NCI-H128 (cell line): ENCODE measurements at regions not wholly inside any gene's neighbourhood (a gene's known extent, or its start where the extent isn't known, plus 50 kb on each side); places are given as distances from the start of the nearest gene placed in this dataset.
"Not testable (repeated sequence)": the region's sequence is repeated elsewhere in the genome, so short reads cannot be mapped to it uniquely, and the experiment has no call there.

ENCODE experiments used
- DNase-seq: peaks from one replicate; lab custom pipeline; 2025; ENCODE audit not compliant: unreplicated experiment; lab: John Stamatoyannopoulos, UW

DNA sequence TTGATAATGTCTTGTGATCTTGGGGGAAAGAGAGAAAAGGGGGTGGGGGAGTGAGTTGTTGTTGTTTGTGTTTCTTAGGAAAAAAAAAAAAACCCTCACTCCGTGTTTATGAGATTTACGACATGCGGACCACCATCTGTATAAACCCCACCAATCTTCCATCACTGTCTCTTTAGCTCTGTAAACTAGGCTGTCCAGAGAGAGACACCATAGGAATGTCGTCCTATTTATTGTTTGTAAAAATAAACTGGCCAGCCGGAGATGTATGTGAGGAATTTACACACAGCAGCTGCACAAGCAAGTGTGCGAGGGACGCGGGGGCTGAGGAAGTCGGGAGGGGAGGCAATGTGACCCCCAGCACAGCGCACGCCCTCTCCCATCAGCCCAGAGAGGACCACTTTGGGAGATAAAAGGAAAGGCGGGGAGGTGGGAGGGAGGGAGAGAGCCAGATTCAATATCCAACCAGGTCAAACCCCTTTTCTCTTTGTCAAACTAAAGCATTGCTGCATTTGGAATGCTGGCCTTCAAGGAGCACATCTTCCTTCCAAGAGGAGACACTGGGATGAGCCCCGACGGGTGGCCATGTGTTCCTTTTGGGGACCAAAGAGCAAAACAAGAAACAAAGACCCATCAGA is 136.2 kb upstream of the SALL1 start:
- no peak for DNase-seq

DNA sequence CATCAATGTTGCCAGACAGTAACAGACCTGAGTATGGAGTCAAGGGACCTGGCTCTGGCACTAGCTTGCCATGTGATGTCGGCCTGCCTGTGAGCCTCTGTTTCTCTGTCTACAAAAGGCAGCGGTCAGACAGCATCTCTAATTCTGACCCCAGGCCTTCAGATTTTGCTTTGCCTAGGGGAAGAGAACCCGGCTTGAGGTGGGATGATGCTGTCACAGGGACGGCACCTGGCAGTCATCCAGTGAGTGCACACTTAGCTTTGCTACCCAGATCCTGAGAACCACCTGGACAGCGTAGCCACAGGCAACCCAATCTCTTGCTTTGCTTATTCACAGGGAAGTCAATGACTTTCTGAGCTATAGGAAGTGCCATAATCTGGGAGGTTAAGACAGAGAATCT is 135.2 kb upstream of the SALL1 start:
- DNase-seq = no peak

DNA sequence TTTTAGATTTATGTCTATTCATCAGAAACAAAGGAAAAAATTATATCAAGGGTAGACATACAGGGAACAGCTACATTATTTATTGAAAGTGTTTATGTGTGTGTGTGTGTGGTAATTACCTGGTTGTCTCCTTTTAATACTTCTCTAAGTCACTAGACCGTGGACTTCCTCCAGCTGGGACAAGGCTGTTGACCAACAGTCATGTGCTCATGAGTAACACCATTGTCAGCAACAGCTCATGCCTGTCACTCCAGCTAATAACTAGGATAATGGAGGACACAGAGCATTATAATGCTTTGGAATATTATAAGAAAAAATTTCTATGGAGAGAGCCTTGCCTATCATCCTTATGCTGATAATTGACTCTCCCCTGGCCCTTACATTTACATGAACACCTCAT is 125.3 kb upstream of the SALL1 start:
- no peak for DNase-seq

DNA sequence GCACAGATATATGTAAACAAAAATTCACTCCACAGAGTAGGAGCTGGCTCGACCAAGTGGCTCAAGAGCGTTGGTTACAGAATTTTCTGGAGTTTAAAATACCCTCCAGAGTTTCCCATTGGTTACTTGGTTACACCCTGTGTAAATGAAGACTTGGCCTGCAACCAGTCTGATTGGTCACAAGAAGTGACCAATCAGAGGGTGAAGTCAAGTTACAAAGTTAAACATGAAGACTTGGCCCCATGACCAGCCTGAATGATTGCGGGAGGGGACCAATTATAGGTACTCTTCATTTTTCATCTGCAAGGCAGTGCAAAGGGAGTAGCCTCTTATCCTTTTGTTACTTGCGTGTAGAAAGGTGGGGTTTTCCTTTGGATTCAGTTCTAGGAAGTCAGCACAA is 121.3 kb upstream of the SALL1 start:
- no peak for DNase-seq

DNA sequence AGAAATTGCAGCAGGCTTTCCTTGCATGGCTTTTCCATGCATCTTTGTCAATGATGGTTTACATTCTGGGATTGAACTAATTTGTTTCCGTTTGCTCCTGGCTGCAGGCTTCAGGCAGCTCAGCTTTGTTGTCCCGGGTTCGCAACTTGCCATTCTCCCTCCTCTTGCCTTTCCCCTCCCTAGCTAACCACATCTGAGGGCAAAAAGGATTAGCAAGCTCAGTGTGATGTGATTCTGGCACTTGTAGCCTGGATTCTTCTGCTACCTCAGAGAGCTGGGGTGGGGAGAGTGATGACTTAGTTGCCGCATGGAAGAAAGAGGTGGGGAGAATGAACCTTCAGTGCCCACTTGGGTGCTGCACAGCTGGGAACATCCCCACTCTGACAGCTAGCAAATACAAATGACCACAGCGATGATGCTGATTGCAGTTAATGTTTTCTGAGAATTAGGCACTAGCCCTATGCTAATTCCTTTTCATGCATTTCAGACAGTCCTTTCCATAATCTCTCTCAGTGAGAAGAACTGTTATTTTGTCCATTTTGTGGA is 120.2 kb upstream of the SALL1 start:
- DNase-seq = no peak

DNA sequence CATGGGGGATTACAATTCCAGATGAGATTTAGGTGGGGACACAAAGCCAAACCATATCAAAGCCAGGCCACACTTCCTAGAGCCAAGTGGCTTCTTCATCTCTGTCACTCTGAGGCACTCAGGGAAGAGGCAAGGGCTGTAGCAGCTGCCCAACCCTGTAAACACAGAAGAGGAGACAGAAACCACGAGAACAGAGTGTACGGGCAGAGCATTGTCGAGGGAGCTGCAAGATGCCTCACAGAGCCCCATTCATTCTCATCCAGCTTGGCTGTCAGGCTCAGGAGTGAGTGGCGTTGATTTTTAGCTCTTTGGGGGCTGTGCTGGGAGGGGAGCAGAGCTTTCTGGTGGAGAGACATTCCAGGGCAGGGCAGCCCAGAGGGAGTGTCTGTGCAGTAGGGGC is 117.2 kb upstream of the SALL1 start:
- no peak for DNase-seq

DNA sequence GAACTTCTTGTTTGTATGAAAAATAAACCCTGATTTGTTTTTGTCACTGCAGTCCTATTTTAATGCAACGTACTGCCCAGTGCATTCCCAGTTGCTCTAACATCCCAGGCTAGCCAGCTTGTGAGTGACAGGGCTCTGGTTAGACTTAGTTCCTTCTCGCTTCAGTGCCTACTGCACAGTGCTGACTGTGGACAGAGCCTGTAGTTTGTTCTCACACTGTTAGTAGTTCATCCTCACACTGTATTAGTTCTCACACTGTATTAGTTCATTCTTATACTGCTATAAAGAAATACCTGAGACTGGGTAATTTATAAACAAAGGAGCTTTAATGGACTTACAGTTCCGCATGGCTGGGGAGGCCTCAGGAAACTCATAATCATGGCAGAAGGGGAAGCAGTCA is 116.6 kb upstream of the SALL1 start:
- no peak for DNase-seq

DNA sequence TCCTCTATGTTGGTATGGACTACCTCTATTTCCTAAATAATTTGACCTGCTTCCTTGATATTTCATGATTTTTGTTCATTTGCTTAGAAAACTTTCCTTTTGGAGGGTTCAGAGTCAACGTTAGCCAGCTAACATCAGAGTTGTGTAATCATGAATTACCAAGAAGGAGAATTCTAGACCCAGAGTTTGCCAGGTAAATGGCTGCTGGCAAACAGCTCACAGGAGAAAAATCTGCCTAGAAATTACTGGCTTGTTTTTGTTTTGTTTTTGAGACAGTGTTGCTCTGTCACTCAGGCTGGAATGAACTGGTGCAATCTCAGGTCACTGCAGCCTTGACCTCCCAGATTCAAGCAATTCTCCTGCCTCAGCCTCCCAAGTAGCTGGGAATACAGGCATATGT is 111.4 kb upstream of the SALL1 start:
- DNase-seq = no peak

DNA sequence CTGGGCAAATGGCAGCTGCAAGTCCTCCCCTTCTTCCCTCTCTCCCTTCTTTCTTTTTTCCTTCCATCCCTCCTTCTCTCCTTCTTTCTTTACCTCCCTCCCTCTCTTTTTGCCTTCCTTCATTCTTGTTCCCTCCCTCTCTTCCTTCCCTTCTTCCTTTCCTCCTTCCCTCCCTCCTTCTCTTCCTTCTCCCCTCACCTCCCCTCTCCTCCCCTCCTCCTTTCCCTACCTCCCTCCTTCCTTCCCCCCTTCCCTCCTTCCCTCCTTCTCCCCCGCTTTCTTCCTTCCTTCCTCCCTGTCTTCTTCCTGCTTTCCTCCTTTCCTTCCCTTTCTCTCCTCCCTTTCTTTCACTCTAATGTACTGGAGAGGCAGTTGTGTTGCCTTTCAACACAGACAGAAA is 110.8 kb upstream of the SALL1 start:
- no peak for DNase-seq

DNA sequence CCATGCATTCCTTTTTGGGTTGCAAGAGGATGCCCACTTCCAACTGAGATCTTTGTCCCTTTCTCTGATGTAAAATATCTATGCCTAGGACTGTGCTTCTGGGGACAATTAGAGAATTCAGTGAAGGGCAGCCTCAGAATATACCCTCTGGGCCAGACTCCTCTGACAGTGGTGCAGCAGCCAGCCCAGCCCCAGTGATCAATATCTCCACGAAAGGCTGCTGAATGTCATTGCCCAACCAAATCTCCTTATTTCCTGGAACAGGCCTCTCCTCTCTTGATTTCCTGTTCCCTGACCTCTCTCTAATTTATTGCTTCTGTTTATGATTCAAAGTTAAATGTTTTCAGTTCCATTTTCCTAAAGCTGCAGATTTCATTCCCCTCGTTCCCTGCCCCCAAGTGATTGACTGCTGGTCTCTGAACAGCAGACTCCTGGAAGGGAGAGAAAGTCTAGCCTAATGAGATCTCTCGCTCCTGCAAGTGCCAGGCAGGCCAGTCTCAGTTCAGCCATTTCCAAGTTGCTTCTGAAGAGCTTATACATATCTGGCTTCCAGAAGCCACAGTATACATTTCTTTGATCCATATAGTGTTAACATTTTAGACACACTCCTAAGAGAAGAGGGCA is 104.4 kb upstream of the SALL1 start:
- DNase-seq = no peak

DNA sequence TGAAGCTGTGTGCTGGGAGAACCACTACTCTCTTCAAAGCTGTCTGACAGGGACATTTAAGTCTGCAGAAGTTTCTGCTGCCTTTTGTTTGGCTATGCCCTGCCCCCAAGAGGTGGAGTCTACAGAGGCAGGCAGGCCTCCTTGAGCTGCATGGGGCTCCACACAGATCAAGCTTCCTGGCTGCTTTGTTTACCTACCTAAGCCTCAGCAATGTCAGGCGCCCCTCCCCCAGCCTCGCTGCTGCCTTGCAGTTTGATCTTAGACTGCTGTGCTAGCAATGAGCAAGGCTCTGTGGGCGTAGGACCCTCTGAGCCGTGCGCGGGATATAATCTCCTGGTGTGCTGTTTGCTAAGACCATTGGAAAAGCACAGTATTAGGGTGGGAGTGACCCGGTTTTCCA is 103.3 kb upstream of the SALL1 start:
- DNase-seq = not testable (repeated sequence)

DNA sequence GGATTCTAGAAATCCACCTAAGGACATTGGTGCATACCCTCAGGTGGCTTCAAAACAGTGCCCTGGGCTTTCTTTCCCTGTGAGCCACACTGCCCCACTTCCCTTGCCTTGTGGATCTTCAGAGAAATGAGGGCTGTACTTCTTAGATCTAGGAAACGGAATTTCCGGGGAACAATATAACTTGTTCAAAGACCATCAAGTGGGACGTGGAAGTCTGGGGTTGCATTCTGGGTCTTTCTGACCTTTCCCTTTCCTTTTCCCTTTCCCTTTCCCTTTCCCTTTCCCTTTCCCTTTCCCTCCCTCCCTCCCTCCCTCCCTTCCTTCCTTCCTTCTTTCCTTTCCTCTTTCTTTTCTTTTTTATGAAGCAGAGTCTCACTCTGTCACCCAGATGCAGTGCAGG is 97.1 kb upstream of the SALL1 start:
- DNase-seq = no peak

DNA sequence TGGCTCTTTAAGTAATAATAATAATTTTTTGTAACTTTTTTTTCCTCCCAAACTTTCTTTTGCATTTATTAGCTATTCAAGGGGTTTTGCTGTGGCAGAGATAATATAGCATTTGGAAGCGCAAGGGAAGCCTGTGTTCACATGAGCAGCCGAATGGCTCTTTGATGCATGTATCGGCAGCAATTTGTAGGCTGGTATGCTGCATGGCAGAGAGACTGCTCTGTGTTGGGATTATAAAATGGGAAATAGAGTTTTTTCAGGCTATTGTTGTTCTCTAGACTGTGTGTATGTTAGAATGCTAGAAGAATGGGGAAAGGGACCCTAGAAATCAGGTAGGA is 94.6 kb upstream of the SALL1 start:
- no peak for DNase-seq

DNA sequence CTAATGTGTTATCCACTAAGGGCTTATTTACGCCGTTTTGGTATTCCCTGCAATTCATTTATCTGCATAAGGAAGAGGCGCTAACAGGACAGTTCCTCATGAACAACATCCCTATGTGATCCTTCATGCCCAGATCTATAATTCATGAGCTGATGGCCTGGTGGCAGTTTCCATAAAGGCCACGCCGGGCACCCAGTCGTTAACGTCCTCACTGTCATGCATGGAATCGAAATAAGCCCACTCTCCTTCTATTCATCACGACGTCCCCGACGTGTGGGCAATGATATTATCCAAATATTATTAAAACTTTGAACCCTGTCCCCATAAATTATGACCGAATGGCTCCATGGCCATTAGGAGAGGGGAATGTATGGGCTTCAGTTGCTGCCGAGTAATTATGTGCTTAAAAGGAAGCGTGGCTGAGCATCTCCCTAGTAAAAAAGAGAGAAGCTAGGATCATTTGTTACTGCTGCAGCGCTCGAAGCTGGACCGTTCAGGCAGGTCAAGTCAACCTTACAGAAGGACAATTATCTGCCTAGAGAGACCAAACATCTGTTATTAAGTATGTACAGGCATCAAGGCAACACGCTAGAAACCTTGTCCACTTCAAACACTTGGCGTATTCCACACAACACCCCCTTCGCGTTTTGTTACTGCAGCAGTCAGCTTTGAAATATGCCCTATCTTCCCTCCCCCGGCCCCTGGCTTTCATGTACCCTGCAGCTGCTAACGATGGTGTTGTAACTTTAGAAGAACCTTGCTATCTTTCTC is 94.0 kb upstream of the SALL1 start:
- no peak for DNase-seq

DNA sequence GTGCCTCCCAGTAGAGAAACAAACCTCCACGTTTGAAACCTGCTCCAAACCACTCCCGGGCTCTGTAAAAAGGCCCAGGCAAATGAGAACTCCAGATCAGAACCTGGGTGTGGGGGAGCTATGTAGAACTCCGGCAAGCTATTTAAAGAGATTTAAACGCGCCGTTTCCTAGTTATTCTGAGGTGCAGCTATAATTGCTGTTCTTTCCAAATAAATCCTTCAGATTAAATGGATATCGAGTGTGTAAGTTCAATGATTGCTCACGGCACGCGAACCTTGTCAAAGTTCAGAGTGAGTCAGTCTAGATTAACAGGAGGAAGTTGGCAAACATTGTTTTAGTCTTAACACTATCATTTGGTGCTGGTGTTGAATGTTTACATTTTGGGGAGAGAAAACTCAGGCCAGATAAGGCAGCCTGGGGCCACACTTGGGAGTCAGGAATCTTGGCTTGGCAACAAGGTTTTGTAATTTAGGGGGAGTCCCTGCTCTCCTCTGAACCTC is 92.9 kb upstream of the SALL1 start:
- DNase-seq = no peak

DNA sequence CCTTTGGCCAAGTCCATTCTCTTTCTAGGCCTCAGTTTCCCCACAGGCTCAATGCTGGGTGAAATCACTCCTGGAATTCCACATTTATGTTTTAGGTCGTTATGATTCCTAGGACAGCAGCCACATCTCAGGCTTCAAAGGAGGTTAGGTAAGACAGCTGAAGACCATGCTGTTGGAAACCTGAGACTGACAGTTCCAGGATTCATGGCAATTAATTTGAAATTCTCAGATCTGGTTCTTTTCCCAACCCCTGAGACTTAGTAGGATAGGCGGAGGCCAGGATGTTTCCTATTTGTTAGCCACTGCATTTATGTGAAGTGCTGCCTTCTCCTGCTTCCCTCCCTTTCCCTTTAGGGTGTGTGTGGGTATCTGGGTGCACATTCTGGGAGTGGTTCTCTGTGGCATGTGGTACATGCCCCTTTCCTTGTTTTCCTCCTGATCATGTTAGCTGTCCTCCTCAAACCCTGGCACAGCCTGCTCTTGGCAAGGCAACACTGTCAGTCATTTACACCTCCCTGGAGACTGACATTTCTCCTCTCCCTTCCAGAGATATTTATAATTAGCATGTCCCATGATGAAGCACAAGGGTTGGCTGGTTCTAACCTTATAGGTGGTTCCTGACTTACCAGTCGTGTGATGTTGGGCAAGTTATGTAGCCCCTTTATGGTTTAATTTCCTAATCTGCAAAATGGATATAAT is 91.4 kb upstream of the SALL1 start:
- DNase-seq = no peak

DNA sequence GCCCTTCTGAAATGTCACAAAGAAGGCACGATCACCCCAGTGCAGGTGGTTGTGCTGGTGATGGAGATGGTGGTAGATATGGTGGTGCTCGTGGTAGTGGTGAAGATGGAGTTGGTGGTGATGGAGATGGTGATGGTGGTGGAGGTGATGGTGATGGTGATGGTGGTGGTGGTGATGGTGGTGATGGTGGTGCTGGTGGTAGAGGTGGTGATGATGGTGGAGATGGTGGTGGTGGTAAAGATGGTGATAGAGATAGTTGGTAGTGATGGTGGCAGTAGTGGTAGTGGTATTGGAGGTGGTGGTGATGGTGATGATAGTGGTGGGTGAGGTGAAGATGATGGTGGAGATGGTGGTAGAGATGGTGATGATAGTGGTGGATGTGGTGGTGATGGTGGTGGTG is 88.1 kb upstream of the SALL1 start:
- no peak for DNase-seq

DNA sequence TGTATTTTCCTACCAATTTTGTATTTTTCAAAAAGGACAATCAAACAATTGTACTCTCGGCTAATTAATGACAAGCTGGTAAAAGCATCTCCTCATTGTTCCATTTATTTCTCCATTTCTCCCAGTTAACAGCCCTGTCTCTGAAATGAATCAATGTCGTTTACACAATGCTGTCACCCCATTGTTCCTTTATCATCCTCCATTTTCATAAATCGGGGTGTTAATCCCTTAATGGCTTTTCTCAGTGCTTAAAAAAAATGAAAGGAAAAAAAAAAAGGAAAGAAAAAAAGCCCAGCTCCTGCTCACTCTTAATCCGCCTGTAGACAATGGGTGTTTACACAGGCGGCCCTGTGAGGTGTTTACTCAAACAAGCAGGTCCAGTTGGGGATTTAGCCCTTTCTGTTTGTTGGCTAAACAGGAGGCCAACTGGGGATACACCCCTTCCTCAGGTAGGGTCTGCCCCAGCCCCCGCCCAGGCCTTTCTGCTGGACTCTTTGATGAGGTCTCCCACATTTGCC is 86.8 kb upstream of the SALL1 start:
- DNase-seq = no peak

DNA sequence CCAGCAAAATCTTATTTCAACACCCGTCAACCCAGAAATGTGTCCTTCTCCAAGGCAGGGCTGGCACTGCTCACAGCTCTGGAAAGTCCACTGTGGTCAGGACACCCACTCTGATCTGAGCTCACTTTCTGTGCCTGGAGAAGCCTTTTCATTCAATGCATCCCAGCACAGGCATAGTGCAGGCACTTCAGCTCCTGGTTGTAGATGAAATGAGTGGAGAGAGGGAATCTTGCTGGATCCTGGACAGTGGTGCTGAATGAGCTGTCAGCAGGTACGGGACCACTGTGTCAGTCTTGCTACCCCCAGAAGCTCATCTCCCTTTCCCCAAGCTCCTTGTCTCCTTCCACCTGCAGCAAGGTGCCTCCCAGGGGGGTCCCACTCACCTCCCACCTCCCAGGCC is 86.1 kb upstream of the SALL1 start:
- no peak for DNase-seq

DNA sequence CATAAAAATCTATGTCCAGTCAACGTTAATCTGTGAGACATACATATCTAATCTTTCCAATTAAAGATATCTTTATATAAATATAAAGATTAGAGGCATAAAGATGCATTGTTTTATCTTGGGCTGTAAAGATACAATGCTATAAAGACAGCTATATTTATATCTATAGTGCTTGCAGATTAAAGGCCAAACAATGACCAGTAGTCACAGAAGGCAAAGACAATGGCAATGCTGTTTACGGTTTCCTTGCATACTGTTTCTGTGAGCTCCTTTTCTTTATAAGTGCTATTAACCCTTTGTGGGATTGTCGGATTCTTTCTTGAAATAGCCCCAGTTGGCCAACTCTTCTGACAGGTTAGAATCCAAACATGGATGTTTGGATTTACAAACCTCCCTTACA is 85.5 kb upstream of the SALL1 start:
- DNase-seq = no peak

DNA sequence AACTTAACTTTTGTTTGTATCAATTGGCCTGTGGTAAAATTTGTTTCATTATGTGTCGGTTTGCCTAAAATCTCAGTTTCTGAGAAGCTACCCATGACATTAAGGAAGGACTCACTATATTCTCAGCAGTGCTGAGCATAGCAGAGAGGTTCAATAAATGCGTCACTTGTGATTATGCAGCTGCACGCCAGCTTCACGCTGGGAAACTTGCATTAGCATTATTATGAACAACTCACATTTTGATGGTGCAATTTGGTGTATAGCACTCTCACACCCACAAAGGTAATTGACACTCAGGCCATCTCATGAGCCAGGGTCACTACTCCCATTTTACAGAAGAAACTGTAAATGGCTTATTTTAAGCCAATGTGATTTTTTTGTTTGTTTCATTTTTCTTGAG is 80.6 kb upstream of the SALL1 start:
- no peak for DNase-seq
